ACC112 (cell line): ENCODE measurements at regions not wholly inside any gene's neighbourhood (a gene's known extent, or its start where the extent isn't known, plus 50 kb on each side); places are given as distances from the start of the nearest gene placed in this dataset.

Experiments used
- H2AFZ ChIP-seq: fragments of 200-600 bp; sonication (generic); one replicate; pipeline ENCODE4 v1.6.0; 2017; ENCODE audit warnings: antibody characterized with exemption, low read length; ENCODE audit not compliant: unreplicated experiment
- H3K27ac ChIP-seq: fragments of 200-600 bp; sonication (generic); 2 replicates; pipeline ENCODE4 v1.5.1; 2014; ENCODE audit warnings: low read depth, mild to moderate bottlenecking, antibody characterized with exemption, low read length, moderate library complexity
- H3K27me3 ChIP-seq: fragments of 200-600 bp; sonication (generic); 2 replicates; pipeline ENCODE4 v1.6.1; 2014; ENCODE audit warnings: mild to moderate bottlenecking, antibody characterized with exemption, low read length, moderate library complexity, mixed read lengths; ENCODE audit not compliant: insufficient read depth
- H3K36me3 ChIP-seq: fragments of 200-600 bp; sonication (generic); 2 replicates; pipeline ENCODE4 v1.6.1; 2016; ENCODE audit warnings: mild to moderate bottlenecking, antibody characterized with exemption, low read length, moderate library complexity, mixed read lengths; ENCODE audit not compliant: insufficient read depth
- H3K4me1 ChIP-seq: fragments of 200-600 bp; sonication (generic); one replicate; pipeline ENCODE4 v1.6.1; 2016; ENCODE audit warnings: low read length, mixed read lengths; ENCODE audit not compliant: insufficient read depth, unreplicated experiment, control insufficient read depth
- H3K4me3 ChIP-seq: fragments of 200-600 bp; sonication (generic); 2 replicates; pipeline ENCODE4 v1.5.1; 2014; ENCODE audit warnings: mild to moderate bottlenecking, low read depth, low read length
- H3K79me2 ChIP-seq: fragments of 200-600 bp; sonication (generic); one replicate; pipeline ENCODE4 v1.6.0; 2016; ENCODE audit warnings: low read length; ENCODE audit not compliant: control insufficient read depth, unreplicated experiment, insufficient read depth

- H3K27me3 ChIP-seq = peaks cover 10% of the 10 kb centered on the region; the same call in 1 of the 2 replicates
- no peaks in the 10 kb centered on the region for H3K79me2 ChIP-seq
Measured at GRCh38 chr4:183831683-183832082, 73.4 kb upstream of the STOX2 start.

DNA sequence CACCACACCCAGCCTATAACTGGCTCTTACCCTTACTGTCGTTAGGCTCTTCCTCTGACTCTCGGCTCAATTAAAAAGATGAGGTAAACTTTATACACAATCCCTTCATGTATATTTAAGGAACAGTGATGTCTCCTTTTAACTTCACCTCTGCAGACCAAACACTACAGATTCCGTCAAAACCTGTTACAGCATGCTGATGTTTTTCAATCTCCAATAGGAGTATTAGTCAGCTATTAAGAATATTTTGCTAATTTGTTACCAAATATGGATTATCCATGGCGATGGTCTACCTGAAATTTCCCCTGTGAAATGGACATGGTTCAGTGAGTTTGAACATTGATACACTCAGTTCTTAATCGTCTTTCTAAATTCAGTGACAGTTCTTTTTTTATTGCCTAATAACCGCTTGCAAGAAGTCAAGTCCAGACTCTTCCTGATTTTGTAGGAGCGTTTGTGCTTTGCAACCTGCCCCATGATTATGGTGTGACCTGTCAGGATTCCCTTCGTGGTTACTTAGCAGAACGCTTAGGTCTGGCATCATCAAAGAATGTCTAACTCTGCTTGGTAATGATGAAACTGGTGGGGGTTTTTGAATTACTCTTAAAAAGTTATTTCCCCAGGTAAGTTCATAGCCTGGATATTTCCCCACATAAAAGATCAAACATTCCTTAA, 72.2 kb upstream of the STOX2 start:
- no peak overlapping the region for H2AFZ ChIP-seq
- H3K79me2 ChIP-seq = no peaks in the 10 kb centered on the region
- H3K27me3 ChIP-seq = peaks cover 10% of the 10 kb centered on the region; the same call in 1 of the 2 replicates
- H3K4me3 ChIP-seq = no peak overlapping the region
- H3K27ac ChIP-seq = no peak overlapping the region
- H3K36me3 ChIP-seq = no peaks in the 10 kb centered on the region
- H3K4me1 ChIP-seq = no peaks in the 10 kb centered on the region

More at GRCh38 chr4:183831683-183832082, 73.4 kb upstream of the STOX2 start:
- H3K36me3 ChIP-seq = no peaks in the 10 kb centered on the region
- H3K27ac ChIP-seq = no peak overlapping the region
- no peak overlapping the region for H3K4me3 ChIP-seq
- H3K4me1 ChIP-seq = no peaks in the 10 kb centered on the region
- H2AFZ ChIP-seq = no peak overlapping the region

DNA sequence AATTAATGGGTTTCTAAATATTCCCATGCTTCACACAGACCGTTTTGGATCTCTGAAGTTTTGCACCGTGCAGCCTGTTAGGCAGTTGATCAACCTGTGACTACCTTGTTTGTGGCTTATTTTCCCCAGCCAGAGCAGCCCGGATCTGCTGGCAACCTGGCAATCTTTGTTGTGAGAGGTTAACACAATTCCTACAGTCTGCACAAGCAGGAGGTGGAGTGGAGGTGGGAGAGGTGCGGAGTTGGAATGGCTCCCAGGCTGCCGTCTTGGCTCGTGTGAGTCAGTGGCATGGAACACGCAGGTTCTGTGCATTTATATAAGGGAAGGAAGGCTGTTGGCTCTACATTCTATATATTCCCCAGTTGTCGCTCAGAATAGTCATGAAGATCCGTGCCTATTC, 70.9 kb upstream of the STOX2 start:
- peaks cover 10% of the 10 kb centered on the region; the same call in 1 of the 2 replicates for H3K27me3 ChIP-seq
- H2AFZ ChIP-seq = no peak overlapping the region
- H3K36me3 ChIP-seq = no peaks in the 10 kb centered on the region
- no peak overlapping the region for H3K4me3 ChIP-seq
- no peak overlapping the region for H3K27ac ChIP-seq
- H3K4me1 ChIP-seq = no peaks in the 10 kb centered on the region
- no peaks in the 10 kb centered on the region for H3K79me2 ChIP-seq

DNA sequence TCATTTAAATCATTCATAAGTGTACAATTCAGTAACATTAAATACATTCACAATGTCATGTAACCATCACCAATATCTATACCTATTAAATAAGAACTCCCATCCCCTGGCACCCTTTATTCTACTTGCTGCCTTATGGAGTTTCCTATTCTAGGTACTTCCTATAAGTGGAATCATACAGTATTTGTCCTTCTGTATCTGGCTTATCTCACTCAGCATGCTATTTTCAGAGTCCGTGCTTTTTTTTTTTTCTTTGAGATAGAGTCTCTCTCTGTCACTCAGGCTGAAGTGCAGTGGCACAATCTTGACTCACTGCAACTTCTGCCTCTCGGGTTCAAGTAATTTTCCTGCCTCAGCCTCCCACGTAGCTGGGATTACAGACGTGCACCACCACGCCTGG, 67.9 kb upstream of the STOX2 start:
- Histone ChIP-seq H3K4me3 (no peak overlapping the region), H3K36me3 (no peaks in the 10 kb centered on the region), H3K4me1 (no peaks in the 10 kb centered on the region), H3K27me3 (peaks cover 14% of the 10 kb centered on the region; the same call in 1 of the 2 replicates), H3K27ac (no peak overlapping the region), H3K79me2 (no peaks in the 10 kb centered on the region), H2AFZ (no peak overlapping the region)

- no peaks in the 10 kb centered on the region for H3K79me2 ChIP-seq
- no peak overlapping the region for H2AFZ ChIP-seq
- H3K4me3 ChIP-seq = no peak overlapping the region
- H3K4me1 ChIP-seq = no peaks in the 10 kb centered on the region
- no peak overlapping the region for H3K27ac ChIP-seq
- no peaks in the 10 kb centered on the region for H3K36me3 ChIP-seq
- H3K27me3 ChIP-seq = peaks cover 18% of the 10 kb centered on the region; the same call in 1 of the 2 replicates
Measured at GRCh38 chr4:183838987-183839712, 66.0 kb upstream of the STOX2 start.

GRCh38 chr4:183840311-183840710, 64.8 kb upstream of the STOX2 start:
- Histone ChIP-seq H3K27me3 (peaks cover 28% of the 10 kb centered on the region; the same call in 1 of the 2 replicates), H3K4me1 (no peaks in the 10 kb centered on the region), H3K79me2 (no peaks in the 10 kb centered on the region), H3K36me3 (no peaks in the 10 kb centered on the region), H3K4me3 (no peak overlapping the region), H3K27ac (no peak overlapping the region), H2AFZ (no peak overlapping the region)

DNA sequence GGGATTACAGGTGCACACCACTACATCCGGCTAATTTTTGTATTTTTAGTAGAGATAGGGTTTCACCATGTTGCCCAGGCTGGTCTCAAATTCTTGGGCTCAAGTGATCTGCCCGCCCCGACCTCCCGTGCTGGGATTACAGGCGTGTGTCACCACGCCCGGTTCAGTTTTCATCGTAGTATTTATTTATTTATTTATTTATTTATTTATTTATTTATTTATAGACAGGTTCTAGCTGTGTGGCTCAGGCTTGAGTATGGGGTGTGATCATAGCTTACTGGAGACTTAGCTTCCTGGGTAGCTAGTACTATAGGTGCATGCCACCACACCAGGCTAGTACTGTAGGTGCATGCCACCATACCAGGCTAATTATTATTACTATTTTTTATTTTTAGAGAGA, 64.1 kb upstream of the STOX2 start:
- Histone ChIP-seq H3K36me3 (no peaks in the 10 kb centered on the region), H3K79me2 (no peaks in the 10 kb centered on the region), H3K27ac (no peak overlapping the region), H3K4me1 (no peaks in the 10 kb centered on the region), H2AFZ (no peak overlapping the region), H3K27me3 (peaks cover 27% of the 10 kb centered on the region), H3K4me3 (no peak overlapping the region)

DNA sequence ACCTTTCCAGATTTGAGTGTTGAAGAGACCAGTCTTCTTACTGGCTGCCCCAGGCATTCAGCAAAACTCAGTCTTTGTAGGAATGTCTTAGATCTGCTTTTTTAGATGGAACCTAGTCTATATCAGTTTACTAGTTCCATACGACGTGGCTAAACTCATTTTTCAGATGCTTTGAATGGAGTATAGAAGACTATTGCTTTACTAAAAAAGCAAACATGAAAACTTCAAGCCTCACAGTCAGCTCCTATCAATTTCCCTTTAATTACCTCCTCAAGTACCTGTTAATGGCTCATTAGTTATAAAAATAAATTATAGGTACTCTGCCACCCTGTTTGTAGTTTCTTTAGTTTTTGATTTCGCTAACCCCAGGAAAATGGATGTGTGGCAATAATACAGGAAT, 63.0 kb upstream of the STOX2 start:
- Histone ChIP-seq H3K79me2 (no peaks in the 10 kb centered on the region), H2AFZ (no peak overlapping the region), H3K27ac (no peak overlapping the region), H3K4me1 (no peaks in the 10 kb centered on the region), H3K4me3 (no peak overlapping the region), H3K36me3 (no peaks in the 10 kb centered on the region), H3K27me3 (peaks cover 35% of the 10 kb centered on the region)

- Histone ChIP-seq H3K79me2 (no peaks in the 10 kb centered on the region), H3K4me3 (no peak overlapping the region), H3K27ac (no peak overlapping the region), H2AFZ (no peak overlapping the region), H3K4me1 (no peaks in the 10 kb centered on the region), H3K27me3 (peaks cover 37% of the 10 kb centered on the region), H3K36me3 (no peaks in the 10 kb centered on the region)
Measured at GRCh38 chr4:183843248-183843671, 61.8 kb upstream of the STOX2 start.

- H3K79me2 ChIP-seq = no peaks in the 10 kb centered on the region
- no peak overlapping the region for H2AFZ ChIP-seq
- no peaks in the 10 kb centered on the region for H3K36me3 ChIP-seq
- no peaks in the 10 kb centered on the region for H3K4me1 ChIP-seq
- no peak overlapping the region for H3K4me3 ChIP-seq
- H3K27me3 ChIP-seq = peaks cover 35% of the 10 kb centered on the region
- no peak overlapping the region for H3K27ac ChIP-seq
Measured at GRCh38 chr4:183846951-183847350, 58.2 kb upstream of the STOX2 start.

- H2AFZ ChIP-seq = no peak overlapping the region
- H3K4me3 ChIP-seq = no peak overlapping the region
- H3K27me3 ChIP-seq = peaks cover 27% of the 10 kb centered on the region
- H3K4me1 ChIP-seq = no peaks in the 10 kb centered on the region
- H3K79me2 ChIP-seq = no peaks in the 10 kb centered on the region
- no peak overlapping the region for H3K27ac ChIP-seq
- no peaks in the 10 kb centered on the region for H3K36me3 ChIP-seq
Measured at GRCh38 chr4:183848805-183849204, 56.3 kb upstream of the STOX2 start.
